IMR-90 (cell line): ENCODE measurements at regions not wholly inside any gene's neighbourhood (a gene's known extent, or its start where the extent isn't known, plus 50 kb on each side); places are given as distances from the start of the nearest gene placed in this dataset.

ENCODE experiments used
- ATAC-seq: fragments of 200-7000 bp; cut with Tn5 transposase; 2 replicates; pipeline ENCODE4 v1.9.1; 2020; ENCODE audit warnings: low read depth, mild to moderate bottlenecking, moderate library complexity
- BruUV-seq: library from RNA; stranded (reverse); fragments of 400-500 nt; replicated peaks from 2 replicates; lab custom pipeline; 2021; lab: Mats Ljungman, UMichigan
- CTCF ChIA-PET: fragments of 300-600 bp; formaldehyde crosslinking; extraction: SDS; loops from one replicate; lab custom pipeline; 2021; ENCODE audit warnings: antibody characterized with exemption; lab: Yijun Ruan, JAX
- POLR2A ChIA-PET: fragments of 300-600 bp; sonication (Branson Sonifier 250); formaldehyde crosslinking; loops from one replicate; lab custom pipeline; 2022; ENCODE audit warnings: antibody characterized with exemption; ENCODE audit not compliant: unreplicated experiment; lab: Charles Lee
- DNase-seq: peaks from one replicate; pipeline ENCODE4 v3.0.0; 2013
- H2AFZ ChIP-seq: replicated peaks from 2 replicates; pipeline ENCODE3; 2013; ENCODE audit warnings: low read length, mild to moderate bottlenecking; ENCODE audit not compliant: poor library complexity
- H2AK5ac ChIP-seq: 2 replicates; pipeline ENCODE4 v1.6.1; 2013; ENCODE audit warnings: low read depth, low read length, inconsistent platforms
- H2AK9ac ChIP-seq: replicated peaks from 2 replicates; pipeline ENCODE3; 2013; ENCODE audit warnings: mild to moderate bottlenecking, low read depth, low read length, moderate library complexity; ENCODE audit not compliant: poor library complexity
- H2BK120ac ChIP-seq: 2 replicates; pipeline ENCODE4 v1.6.1; 2013; ENCODE audit warnings: low read depth, low read length, inconsistent platforms
- H2BK15ac ChIP-seq: 3 replicates; pipeline ENCODE4 v1.6.1; 2013; ENCODE audit warnings: low read depth, low read length, inconsistent platforms
- H2BK20ac ChIP-seq: 2 replicates; pipeline ENCODE4 v1.6.1; 2013; ENCODE audit warnings: low read depth, mild to moderate bottlenecking, inconsistent platforms, low read length, moderate library complexity
- H2BK5ac ChIP-seq: 2 replicates; pipeline ENCODE4 v1.6.1; 2013; ENCODE audit warnings: mild to moderate bottlenecking, low read depth, low read length, inconsistent platforms; ENCODE audit not compliant: poor library complexity, severe bottlenecking
- H3K14ac ChIP-seq: replicated peaks from 2 replicates; pipeline ENCODE4 v1.6.1; 2013; ENCODE audit warnings: low read depth, low read length, inconsistent platforms
- H3K18ac ChIP-seq: 2 replicates; pipeline ENCODE4 v1.6.1; 2013; ENCODE audit warnings: low read depth, low read length, control low read depth
- H3K23ac ChIP-seq: 2 replicates; pipeline ENCODE4 v1.6.1; 2013; ENCODE audit warnings: low read depth, low read length, inconsistent platforms
- H3K27ac ChIP-seq: 2 replicates; pipeline ENCODE4 v1.5.1; 2013; ENCODE audit warnings: mild to moderate bottlenecking, control low read depth, low read length; ENCODE audit not compliant: insufficient read depth
- H3K27me3 ChIP-seq: 2 replicates; pipeline ENCODE4 v1.6.1; 2013; ENCODE audit warnings: low read length; ENCODE audit not compliant: control insufficient read depth, insufficient read depth
- H3K36me3 ChIP-seq: 2 replicates; pipeline ENCODE4 v1.6.1; 2013; ENCODE audit warnings: low read length, mixed read lengths; ENCODE audit not compliant: control insufficient read depth, insufficient read depth
- H3K4ac ChIP-seq: 2 replicates; pipeline ENCODE4 v1.6.1; 2013; ENCODE audit warnings: low read depth, low read length, inconsistent platforms
- H3K4me1 ChIP-seq: 2 replicates; pipeline ENCODE4 v1.6.1; 2013; ENCODE audit warnings: low read length, mixed read lengths; ENCODE audit not compliant: control insufficient read depth, insufficient read depth
- H3K4me2 ChIP-seq: 2 replicates; pipeline ENCODE4 v1.6.1; 2013; ENCODE audit warnings: low read depth, mild to moderate bottlenecking, control low read depth, low read length, moderate library complexity
- H3K4me3 ChIP-seq: 2 replicates; pipeline ENCODE4 v1.5.1; 2013; ENCODE audit warnings: low read depth, mild to moderate bottlenecking, control low read depth, low read length, moderate library complexity; ENCODE audit not compliant: insufficient read depth
- H3K56ac ChIP-seq: 2 replicates; pipeline ENCODE4 v1.6.1; 2013; ENCODE audit warnings: low read length, inconsistent platforms; ENCODE audit not compliant: insufficient read depth; ENCODE audit errors: extremely low read depth
- H3K79me1 ChIP-seq, 2 experiments: 2 replicates each; pipeline ENCODE4 v1.6.1; 2013; ENCODE audit warnings: low read length in 2 of 2, inconsistent platforms in 1 of 2, low read depth in 1 of 2
- H3K9ac ChIP-seq: 2 replicates; pipeline ENCODE4 v1.6.1; 2013; ENCODE audit warnings: low read depth, low read length, control low read depth
- H3K9me1 ChIP-seq: 2 replicates; pipeline ENCODE4 v1.6.1; 2013; ENCODE audit warnings: low read length, inconsistent platforms; ENCODE audit not compliant: insufficient read depth
- H3K9me3 ChIP-seq: 2 replicates; pipeline ENCODE4 v1.6.1; 2013; ENCODE audit warnings: low read length; ENCODE audit not compliant: control insufficient read depth, insufficient read depth
- H4K20me1 ChIP-seq: 2 replicates; pipeline ENCODE4 v1.6.1; 2013; ENCODE audit warnings: low read length, inconsistent platforms; ENCODE audit not compliant: insufficient read depth
- H4K5ac ChIP-seq: 2 replicates; pipeline ENCODE4 v1.6.1; 2013; ENCODE audit warnings: mild to moderate bottlenecking, low read depth, low read length, control low read depth
- H4K8ac ChIP-seq, 2 experiments: 2 replicates each; pipeline ENCODE4 v1.6.1; 2013; ENCODE audit warnings: low read depth in 2 of 2, low read length in 2 of 2, control low read depth in 1 of 2, inconsistent platforms in 1 of 2
- H4K91ac ChIP-seq: 2 replicates; pipeline ENCODE4 v1.6.1; 2013; ENCODE audit warnings: low read depth, low read length, inconsistent platforms; ENCODE audit not compliant: insufficient read depth
- BHLHE40 ChIP-seq: fragments of 150-350 bp; IDR thresholded peaks from 2 replicates; pipeline ENCODE4 v1.6.1; 2016; ENCODE audit warnings: mild to moderate bottlenecking, low read depth, low read length
- CEBPB ChIP-seq: IDR thresholded peaks from 2 replicates; pipeline ENCODE4 v1.6.1; 2012; ENCODE audit warnings: low read depth, low read length, improper control_type of control experiment
- CHD1 ChIP-seq: IDR thresholded peaks from 2 replicates; pipeline ENCODE4 v1.6.1; 2012; ENCODE audit warnings: low read depth, low read length, improper control_type of control experiment
- FOS ChIP-seq: fragments of 150-350 bp; IDR thresholded peaks from 2 replicates; pipeline ENCODE4 v1.6.1; 2016; ENCODE audit warnings: low read depth, low read length
- MAFK ChIP-seq: IDR thresholded peaks from 2 replicates; pipeline ENCODE4 v1.6.1; 2012; ENCODE audit warnings: low read depth, low read length, improper control_type of control experiment
- MAZ ChIP-seq: IDR thresholded peaks from 2 replicates; pipeline ENCODE4 v1.6.1; 2012; ENCODE audit warnings: low read depth, mild to moderate bottlenecking, low read length, improper control_type of control experiment, moderate library complexity, borderline replicate concordance
- MXI1 ChIP-seq: IDR thresholded peaks from 2 replicates; pipeline ENCODE4 v1.6.1; 2012; ENCODE audit warnings: low read depth, mild to moderate bottlenecking, low read length, moderate library complexity, borderline replicate concordance
- NFE2L2 ChIP-seq: fragments of 150-350 bp; IDR thresholded peaks from 2 replicates; pipeline ENCODE4 v1.6.1; 2016; ENCODE audit warnings: low read depth, mild to moderate bottlenecking, low read length
- POLR2A ChIP-seq: IDR thresholded peaks from 2 replicates; pipeline ENCODE4 v1.6.1; 2012; ENCODE audit warnings: mild to moderate bottlenecking, low read depth, low read length
- RAD21 ChIP-seq: IDR thresholded peaks from 2 replicates; pipeline ENCODE4 v1.6.1; 2012; ENCODE audit warnings: low read length, improper control_type of control experiment
- RCOR1 ChIP-seq: IDR thresholded peaks from 2 replicates; pipeline ENCODE4 v1.6.1; 2012; ENCODE audit warnings: mild to moderate bottlenecking, low read length, improper control_type of control experiment; ENCODE audit not compliant: insufficient replicate concordance
- RFX5 ChIP-seq: IDR thresholded peaks from 2 replicates; pipeline ENCODE4 v1.8.0; 2012; ENCODE audit warnings: low read depth, mild to moderate bottlenecking, low read length, moderate library complexity
- SMC3 ChIP-seq: fragments of 150-350 bp; IDR thresholded peaks from 2 replicates; pipeline ENCODE4 v1.6.1; 2016; ENCODE audit warnings: low read depth, mild to moderate bottlenecking, antibody characterized with exemption, low read length, moderate library complexity
- WGBS, 2 experiments: methylation state at CpG; one replicate each; pipeline versions ENCODE4 v1.1.5 to v1.1.7; 2013; ENCODE audit warnings: missing lambda C conversion rate in 2 of 2; ENCODE audit not compliant: insufficient read length in 1 of 2; ENCODE audit errors: extremely low coverage in 2 of 2; 5-methylcytosine and 5-hydroxymethylcytosine counted together
- dilution Hi-C: fragments of 300-500 bp; cut with HindIII; formaldehyde crosslinking; loops from one replicate; pipeline ENCODE4 v1.14.3; 2018; ENCODE audit warnings: low sequenced_read_pairs; ENCODE audit not compliant: unreplicated experiment
- in situ Hi-C: fragments of 300-500 bp; cut with MboI; formaldehyde crosslinking; loops from 3 replicates; pipeline ENCODE4 v1.14.3; 2019; ENCODE audit warnings: low sequenced_read_pairs, inconsistent platforms, mixed read lengths
- intact Hi-C: fragments of 100-400 bp; cut with micrococcal nuclease; formaldehyde crosslinking; loops from 2 replicates; pipeline ENCODE4 v1.10.0; 2022
- TF ChIP-seq, protein P1 (sequence below): fragments of 150-350 bp; IDR thresholded peaks from 2 replicates; pipeline ENCODE4 v1.6.1; 2016; ENCODE audit warnings: low read depth, mild to moderate bottlenecking, low read length, moderate library complexity, borderline replicate concordance
- TF ChIP-seq, protein P2 (sequence below): conservative IDR thresholded peaks from 2 replicates; pipeline ENCODE4 v1.5.1; 2012; ENCODE audit warnings: mild to moderate bottlenecking, low read depth, low read length, improper control_type of control experiment
- TF ChIP-seq, protein P3 (sequence below): fragments of 150-350 bp; IDR thresholded peaks from 2 replicates; pipeline ENCODE4 v1.6.1; 2017; ENCODE audit warnings: mild to moderate bottlenecking, antibody characterized with exemption, low read length, low read depth

DNA sequence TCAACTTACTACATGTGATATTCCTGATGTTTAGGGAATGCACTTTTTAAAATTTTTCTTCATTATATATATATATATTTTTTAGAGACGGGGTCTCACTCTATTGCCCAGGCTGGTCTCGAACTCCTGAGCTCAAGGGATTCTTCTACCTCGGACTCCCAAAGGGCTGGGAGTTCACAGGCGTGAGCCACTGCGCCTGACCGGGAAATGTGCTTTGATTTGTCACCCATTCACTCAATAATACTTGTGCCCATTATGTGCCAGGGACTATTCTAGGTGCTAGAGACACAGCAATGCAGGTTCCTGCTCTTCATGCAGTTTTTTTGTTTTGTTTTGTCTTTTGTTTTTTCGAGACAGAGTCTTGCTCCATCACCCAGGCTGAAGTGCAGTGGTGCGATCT lies 56.1 kb upstream of the INCENP start:
- Histone ChIP-seq H2BK20ac (no peak overlapping the region), H3K9ac (no peak overlapping the region), H3K4me2 (no peak overlapping the region), H3K4ac (no peak overlapping the region), H3K9me3 (peaks cover 3% of the 10 kb centered on the region), H2AFZ (no peak overlapping the region), H3K36me3 (no peaks in the 10 kb centered on the region), H4K5ac (no peak overlapping the region), H3K23ac (no peak overlapping the region), H4K20me1 (no peaks in the 10 kb centered on the region), H2BK15ac (no peak overlapping the region), H3K4me1 (no peaks in the 10 kb centered on the region), H2AK9ac (no peak overlapping the region), H3K79me1 (no peaks in the 10 kb centered on the region), H3K27me3 (peaks cover 11% of the 10 kb centered on the region), H3K56ac (no peak overlapping the region), H3K18ac (no peak overlapping the region), H4K8ac (no peak overlapping the region), H3K27ac (no peak overlapping the region), H4K91ac (no peak overlapping the region), H3K14ac (no peak overlapping the region), H3K4me3 (no peak overlapping the region), H2BK5ac (no peak overlapping the region), H3K9me1 (no peaks in the 10 kb centered on the region), H2AK5ac (no peak overlapping the region), H2BK120ac (no peak overlapping the region)
- in situ Hi-C loops, result no loop called here
- no peak for TF ChIP-seq FOS
- no peak for TF ChIP-seq CEBPB
- TF ChIP-seq, protein P1, sequence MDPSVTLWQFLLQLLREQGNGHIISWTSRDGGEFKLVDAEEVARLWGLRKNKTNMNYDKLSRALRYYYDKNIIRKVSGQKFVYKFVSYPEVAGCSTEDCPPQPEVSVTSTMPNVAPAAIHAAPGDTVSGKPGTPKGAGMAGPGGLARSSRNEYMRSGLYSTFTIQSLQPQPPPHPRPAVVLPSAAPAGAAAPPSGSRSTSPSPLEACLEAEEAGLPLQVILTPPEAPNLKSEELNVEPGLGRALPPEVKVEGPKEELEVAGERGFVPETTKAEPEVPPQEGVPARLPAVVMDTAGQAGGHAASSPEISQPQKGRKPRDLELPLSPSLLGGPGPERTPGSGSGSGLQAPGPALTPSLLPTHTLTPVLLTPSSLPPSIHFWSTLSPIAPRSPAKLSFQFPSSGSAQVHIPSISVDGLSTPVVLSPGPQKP, result no peak
- no peak for TF ChIP-seq MXI1
- TF ChIP-seq NFE2L2, result no peak
- TF ChIP-seq CHD1, result no peak
- TF ChIP-seq SMC3, result no peak
- no peak for TF ChIP-seq BHLHE40
- TF ChIP-seq MAZ, result no peak
- TF ChIP-seq, protein P2, sequence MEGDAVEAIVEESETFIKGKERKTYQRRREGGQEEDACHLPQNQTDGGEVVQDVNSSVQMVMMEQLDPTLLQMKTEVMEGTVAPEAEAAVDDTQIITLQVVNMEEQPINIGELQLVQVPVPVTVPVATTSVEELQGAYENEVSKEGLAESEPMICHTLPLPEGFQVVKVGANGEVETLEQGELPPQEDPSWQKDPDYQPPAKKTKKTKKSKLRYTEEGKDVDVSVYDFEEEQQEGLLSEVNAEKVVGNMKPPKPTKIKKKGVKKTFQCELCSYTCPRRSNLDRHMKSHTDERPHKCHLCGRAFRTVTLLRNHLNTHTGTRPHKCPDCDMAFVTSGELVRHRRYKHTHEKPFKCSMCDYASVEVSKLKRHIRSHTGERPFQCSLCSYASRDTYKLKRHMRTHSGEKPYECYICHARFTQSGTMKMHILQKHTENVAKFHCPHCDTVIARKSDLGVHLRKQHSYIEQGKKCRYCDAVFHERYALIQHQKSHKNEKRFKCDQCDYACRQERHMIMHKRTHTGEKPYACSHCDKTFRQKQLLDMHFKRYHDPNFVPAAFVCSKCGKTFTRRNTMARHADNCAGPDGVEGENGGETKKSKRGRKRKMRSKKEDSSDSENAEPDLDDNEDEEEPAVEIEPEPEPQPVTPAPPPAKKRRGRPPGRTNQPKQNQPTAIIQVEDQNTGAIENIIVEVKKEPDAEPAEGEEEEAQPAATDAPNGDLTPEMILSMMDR, result no peak
- TF ChIP-seq, protein P3, sequence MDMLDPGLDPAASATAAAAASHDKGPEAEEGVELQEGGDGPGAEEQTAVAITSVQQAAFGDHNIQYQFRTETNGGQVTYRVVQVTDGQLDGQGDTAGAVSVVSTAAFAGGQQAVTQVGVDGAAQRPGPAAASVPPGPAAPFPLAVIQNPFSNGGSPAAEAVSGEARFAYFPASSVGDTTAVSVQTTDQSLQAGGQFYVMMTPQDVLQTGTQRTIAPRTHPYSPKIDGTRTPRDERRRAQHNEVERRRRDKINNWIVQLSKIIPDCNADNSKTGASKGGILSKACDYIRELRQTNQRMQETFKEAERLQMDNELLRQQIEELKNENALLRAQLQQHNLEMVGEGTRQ, result no peak
- no peak for TF ChIP-seq RFX5
- no peak for TF ChIP-seq RAD21
- no peak for TF ChIP-seq POLR2A
- TF ChIP-seq MAFK, result no peak
- TF ChIP-seq RCOR1, result no peak
- ChIA-PET CTCF (interaction anchor here (1.2 to 1.9 kb wide), 2 partner anchors 14 kb away, joined by 5 to 6 read pairs; no protein-coding TSS in a partner anchor), POLR2A (no interaction called here)
- BruUV-seq, result no TSS peak
- dilution Hi-C loops, result no loop called here
- no peak for DNase-seq
- WGBS, 2 experiments, result no CpG with 5 or more reads among the region's 8 CpGs
- ATAC-seq, result no peak
- intact Hi-C loops, result no loop called here
